ENCODE measurements at regions not wholly inside any gene's neighbourhood (a gene's known extent, or its start where the extent isn't known, plus 50 kb on each side); places are given as distances from the start of the nearest gene placed in this dataset.
"Not testable (repeated sequence)": the region's sequence is repeated elsewhere in the genome, so short reads cannot be mapped to it uniquely, and the experiment has no call there.

DNA sequence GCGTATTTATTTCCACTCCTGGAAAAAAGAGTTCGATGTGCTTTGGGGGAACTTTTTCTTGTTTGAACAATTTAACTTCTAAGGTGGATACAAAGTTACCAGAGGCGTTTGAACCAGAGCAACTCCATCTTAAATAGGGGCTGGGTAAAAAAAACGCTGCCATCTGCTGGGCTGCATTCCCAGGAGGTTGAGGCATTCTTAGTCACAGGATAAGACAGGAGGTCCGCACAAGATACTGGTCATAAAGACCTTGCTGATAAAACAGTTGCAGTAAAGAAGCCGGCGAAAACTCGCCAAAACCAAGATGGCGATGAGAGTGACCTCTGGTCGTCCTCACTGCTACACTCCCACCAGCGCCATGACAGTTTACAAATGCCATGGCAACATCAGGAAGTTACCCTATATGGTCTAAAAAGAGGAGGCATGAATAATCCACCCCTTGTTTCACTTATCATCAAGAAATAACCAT, 91.5 kb downstream of the DISP1 start:
- not testable (repeated sequence) for TF ChIP-seq CTCF, POLR2A (IDR thresholded peaks at IDR 0.05)

All from testis (tissue), 2 donors.